ENCODE measurements at regions not wholly inside any gene's neighbourhood (a gene's known extent, or its start where the extent isn't known, plus 50 kb on each side); places are given as distances from the start of the nearest gene placed in this dataset.

- TF ChIP-seq CTCF (IDR thresholded peaks at IDR 0.05) (no peak), POLR2A (IDR thresholded peaks at IDR 0.05) (no peak)
Observed at GRCh38 chr2:19682493-19682892, 219.3 kb downstream of the TTC32 start.
